ENCODE measurements at regions not wholly inside any gene's neighbourhood (a gene's known extent, or its start where the extent isn't known, plus 50 kb on each side); places are given as distances from the start of the nearest gene placed in this dataset.
"Not testable (repeated sequence)": the region's sequence is repeated elsewhere in the genome, so short reads cannot be mapped to it uniquely, and the experiment has no call there.

GRCh38 chr14:22176957-22177356 lies 412.1 kb downstream of the DAD1 start:
- Histone ChIP-seq H3K4me3 (ENCODE audit: low read length in 2 of 2) (no peak overlapping the region), H3K27me3 (ENCODE audit: control insufficient read depth in 2 of 2, insufficient read depth in 1 of 2, low read length in 1 of 2) (no peaks in the 10 kb centered on the region), H3K27ac (ENCODE audit: low read depth in 1 of 2, low read length in 1 of 2) (peak overlapping the region; percentile 40 to 80), H3K9me3 (ENCODE audit: control insufficient read depth in 2 of 2, insufficient read depth in 1 of 2, low read length in 1 of 2) (no peaks in the 10 kb centered on the region), H3K4me1 (ENCODE audit: control insufficient read depth in 2 of 2, insufficient read depth in 2 of 2, low read length in 2 of 2) (peaks cover 19 to 42% of the 10 kb centered on the region in 2 donors), H3K36me3 (ENCODE audit: control insufficient read depth in 2 of 2, insufficient read depth in 2 of 2, low read length in 1 of 2) (peaks cover 0 to 4% of the 10 kb centered on the region in 2 donors)
- DNase-seq (ENCODE audit: low read depth in 6 of 9, low spot score in 9 of 9) = peak in 1 of 9 donors; percentile 41
- 30% methylated on average over 1 of the region's 1 CpG for WGBS

GRCh38 chr14:22175278-22175558 lies 413.8 kb downstream of the DAD1 start:
- H3K9me3 ChIP-seq (ENCODE audit: control insufficient read depth in 2 of 2, insufficient read depth in 1 of 2, low read length in 1 of 2); H3K27ac ChIP-seq (ENCODE audit: low read depth in 1 of 2, low read length in 1 of 2); DNase-seq (ENCODE audit: low read depth in 6 of 9, low spot score in 9 of 9); H3K36me3 ChIP-seq (ENCODE audit: control insufficient read depth in 2 of 2, insufficient read depth in 2 of 2, low read length in 1 of 2); H3K4me3 ChIP-seq (ENCODE audit: low read length in 2 of 2); H3K27me3 ChIP-seq (ENCODE audit: control insufficient read depth in 2 of 2, insufficient read depth in 1 of 2, low read length in 1 of 2): not testable (repeated sequence)
- 97% methylated on average over 1 of the region's 1 CpG for WGBS
- peaks cover 17 to 41% of the 10 kb centered on the region in 2 donors for H3K4me1 ChIP-seq (ENCODE audit: control insufficient read depth in 2 of 2, insufficient read depth in 2 of 2, low read length in 2 of 2)

GRCh38 chr14:22174412-22175277 lies 414.4 kb downstream of the DAD1 start:
- H3K27me3 ChIP-seq (ENCODE audit: control insufficient read depth in 2 of 2, insufficient read depth in 1 of 2, low read length in 1 of 2) = no peaks in the 10 kb centered on the region
- no peak overlapping the region for H3K4me3 ChIP-seq (ENCODE audit: low read length in 2 of 2)
- no peaks in the 10 kb centered on the region for H3K9me3 ChIP-seq (ENCODE audit: control insufficient read depth in 2 of 2, insufficient read depth in 1 of 2, low read length in 1 of 2)
- H3K27ac ChIP-seq (ENCODE audit: low read depth in 1 of 2, low read length in 1 of 2) = no peak overlapping the region
- WGBS = 96% methylated on average over 8 of the region's 8 CpGs
- peaks cover 17 to 35% of the 10 kb centered on the region in 2 donors for H3K4me1 ChIP-seq (ENCODE audit: control insufficient read depth in 2 of 2, insufficient read depth in 2 of 2, low read length in 2 of 2)
- H3K36me3 ChIP-seq (ENCODE audit: control insufficient read depth in 2 of 2, insufficient read depth in 2 of 2, low read length in 1 of 2) = peaks cover 0 to 4% of the 10 kb centered on the region in 2 donors
- no peak for DNase-seq (ENCODE audit: low read depth in 6 of 9, low spot score in 9 of 9)

- H3K36me3 ChIP-seq (ENCODE audit: control insufficient read depth in 2 of 2, insufficient read depth in 2 of 2, low read length in 1 of 2) = peaks cover 0 to 4% of the 10 kb centered on the region in 2 donors
- H3K27me3 ChIP-seq (ENCODE audit: control insufficient read depth in 2 of 2, insufficient read depth in 1 of 2, low read length in 1 of 2) = no peaks in the 10 kb centered on the region
- H3K4me3 ChIP-seq (ENCODE audit: low read length in 2 of 2) = peak overlapping the region; percentile 32 to 39
- peaks cover 5 to 25% of the 10 kb centered on the region in 2 donors for H3K4me1 ChIP-seq (ENCODE audit: control insufficient read depth in 2 of 2, insufficient read depth in 2 of 2, low read length in 2 of 2)
- H3K27ac ChIP-seq (ENCODE audit: low read depth in 1 of 2, low read length in 1 of 2) = peak overlapping the region; percentile 31 to 75
- H3K9me3 ChIP-seq (ENCODE audit: control insufficient read depth in 2 of 2, insufficient read depth in 1 of 2, low read length in 1 of 2) = no peaks in the 10 kb centered on the region
- 91% methylated on average over 8 of the region's 8 CpGs for WGBS
- DNase-seq (ENCODE audit: low read depth in 6 of 9, low spot score in 9 of 9) = peak in 2 of 9 donors; percentile 56 to 76
Observed at GRCh38 chr14:22168092-22168955, 420.7 kb downstream of the DAD1 start.

GRCh38 chr14:22164616-22165015 lies 424.4 kb downstream of the DAD1 start:
- no peak overlapping the region for H3K4me3 ChIP-seq (ENCODE audit: low read length in 2 of 2)
- no peaks in the 10 kb centered on the region for H3K36me3 ChIP-seq (ENCODE audit: control insufficient read depth in 2 of 2, insufficient read depth in 2 of 2, low read length in 1 of 2)
- DNase-seq (ENCODE audit: low read depth in 6 of 9, low spot score in 9 of 9) = no peak
- WGBS = 89% methylated on average over 3 of the region's 3 CpGs
- H3K27ac ChIP-seq (ENCODE audit: low read depth in 1 of 2, low read length in 1 of 2) = no peak overlapping the region
- H3K4me1 ChIP-seq (ENCODE audit: control insufficient read depth in 2 of 2, insufficient read depth in 2 of 2, low read length in 2 of 2) = peaks cover 12 to 35% of the 10 kb centered on the region in 2 donors
- H3K9me3 ChIP-seq (ENCODE audit: control insufficient read depth in 2 of 2, insufficient read depth in 1 of 2, low read length in 1 of 2) = no peaks in the 10 kb centered on the region
- H3K27me3 ChIP-seq (ENCODE audit: control insufficient read depth in 2 of 2, insufficient read depth in 1 of 2, low read length in 1 of 2) = no peaks in the 10 kb centered on the region

- no peaks in the 10 kb centered on the region for H3K27me3 ChIP-seq (ENCODE audit: control insufficient read depth in 2 of 2, insufficient read depth in 1 of 2, low read length in 1 of 2)
- H3K27ac ChIP-seq (ENCODE audit: low read depth in 1 of 2, low read length in 1 of 2) = peak overlapping the region in 1 of 2 donors; percentile 78
- H3K4me3 ChIP-seq (ENCODE audit: low read length in 2 of 2) = peak overlapping the region; percentile 24 to 37
- no peaks in the 10 kb centered on the region for H3K36me3 ChIP-seq (ENCODE audit: control insufficient read depth in 2 of 2, insufficient read depth in 2 of 2, low read length in 1 of 2)
- peak in 2 of 9 donors; percentile 53 to 78 for DNase-seq (ENCODE audit: low read depth in 6 of 9, low spot score in 9 of 9)
- peaks cover 15 to 32% of the 10 kb centered on the region in 2 donors for H3K4me1 ChIP-seq (ENCODE audit: control insufficient read depth in 2 of 2, insufficient read depth in 2 of 2, low read length in 2 of 2)
- no peaks in the 10 kb centered on the region for H3K9me3 ChIP-seq (ENCODE audit: control insufficient read depth in 2 of 2, insufficient read depth in 1 of 2, low read length in 1 of 2)
Observed at GRCh38 chr14:22163051-22163450, 426.0 kb downstream of the DAD1 start.

GRCh38 chr14:22159957-22160356 lies 429.1 kb downstream of the DAD1 start:
- WGBS = 41% methylated on average over 2 of the region's 2 CpGs
- peak overlapping the region in 1 of 2 donors; percentile 70 for H3K27ac ChIP-seq (ENCODE audit: low read depth in 1 of 2, low read length in 1 of 2)
- H3K27me3 ChIP-seq (ENCODE audit: control insufficient read depth in 2 of 2, insufficient read depth in 1 of 2, low read length in 1 of 2) = no peaks in the 10 kb centered on the region
- H3K4me1 ChIP-seq (ENCODE audit: control insufficient read depth in 2 of 2, insufficient read depth in 2 of 2, low read length in 2 of 2) = peaks cover 15 to 31% of the 10 kb centered on the region in 2 donors
- no peaks in the 10 kb centered on the region for H3K9me3 ChIP-seq (ENCODE audit: control insufficient read depth in 2 of 2, insufficient read depth in 1 of 2, low read length in 1 of 2)
- H3K4me3 ChIP-seq (ENCODE audit: low read length in 2 of 2) = no peak overlapping the region
- no peaks in the 10 kb centered on the region for H3K36me3 ChIP-seq (ENCODE audit: control insufficient read depth in 2 of 2, insufficient read depth in 2 of 2, low read length in 1 of 2)
- peak in 2 of 9 donors; percentile 51 to 66 for DNase-seq (ENCODE audit: low read depth in 6 of 9, low spot score in 9 of 9)

GRCh38 chr14:22159099-22159498 lies 429.9 kb downstream of the DAD1 start:
- peaks cover 15 to 31% of the 10 kb centered on the region in 2 donors for H3K4me1 ChIP-seq (ENCODE audit: control insufficient read depth in 2 of 2, insufficient read depth in 2 of 2, low read length in 2 of 2)
- 7% methylated on average over 3 of the region's 3 CpGs for WGBS
- H3K4me3 ChIP-seq (ENCODE audit: low read length in 2 of 2) = no peak overlapping the region
- H3K36me3 ChIP-seq (ENCODE audit: control insufficient read depth in 2 of 2, insufficient read depth in 2 of 2, low read length in 1 of 2) = no peaks in the 10 kb centered on the region
- peak in 1 of 9 donors; percentile 37 for DNase-seq (ENCODE audit: low read depth in 6 of 9, low spot score in 9 of 9)
- no peaks in the 10 kb centered on the region for H3K9me3 ChIP-seq (ENCODE audit: control insufficient read depth in 2 of 2, insufficient read depth in 1 of 2, low read length in 1 of 2)
- no peaks in the 10 kb centered on the region for H3K27me3 ChIP-seq (ENCODE audit: control insufficient read depth in 2 of 2, insufficient read depth in 1 of 2, low read length in 1 of 2)
- H3K27ac ChIP-seq (ENCODE audit: low read depth in 1 of 2, low read length in 1 of 2) = no peak overlapping the region

GRCh38 chr14:22158560-22158959 lies 430.5 kb downstream of the DAD1 start:
- 90% methylated on average over 1 of the region's 1 CpG for WGBS
- DNase-seq (ENCODE audit: low read depth in 6 of 9, low spot score in 9 of 9) = no peak
- Histone ChIP-seq H3K4me3 (ENCODE audit: low read length in 2 of 2) (no peak overlapping the region), H3K27me3 (ENCODE audit: control insufficient read depth in 2 of 2, insufficient read depth in 1 of 2, low read length in 1 of 2) (no peaks in the 10 kb centered on the region), H3K36me3 (ENCODE audit: control insufficient read depth in 2 of 2, insufficient read depth in 2 of 2, low read length in 1 of 2) (no peaks in the 10 kb centered on the region), H3K9me3 (ENCODE audit: control insufficient read depth in 2 of 2, insufficient read depth in 1 of 2, low read length in 1 of 2) (no peaks in the 10 kb centered on the region), H3K27ac (ENCODE audit: low read depth in 1 of 2, low read length in 1 of 2) (no peak overlapping the region), H3K4me1 (ENCODE audit: control insufficient read depth in 2 of 2, insufficient read depth in 2 of 2, low read length in 2 of 2) (peaks cover 11 to 26% of the 10 kb centered on the region in 2 donors)

Data from thymus (tissue), 11 donors.